HepG2 (cell line): ENCODE measurements at regions not wholly inside any gene's neighbourhood (a gene's known extent, or its start where the extent isn't known, plus 50 kb on each side); places are given as distances from the start of the nearest gene placed in this dataset.

ENCODE experiments used
- AKNA ChIP-seq: sonication (generic); formaldehyde crosslinking; IDR thresholded peaks from 2 replicates; pipeline ENCODE4 v1.4.0; 2020; ENCODE audit warnings: missing genetic modification reagents, borderline replicate concordance
- FOXP1 ChIP-seq, 2 experiments: fragments of 450-650 bp in 1 of 2; IDR thresholded peaks; 2 replicates each; pipeline ENCODE4 v1.6.1; 2017 to 2018; ENCODE audit warnings: antibody characterized with exemption in 1 of 2
- MBD4 ChIP-seq: IDR thresholded peaks from 2 replicates; pipeline ENCODE4 v1.6.1; 2012; ENCODE audit warnings: low read length, inconsistent platforms, borderline replicate concordance
- MYNN ChIP-seq: sonication (generic); formaldehyde crosslinking; IDR thresholded peaks from 2 replicates; pipeline ENCODE4 v1.4.0; 2020; ENCODE audit warnings: mild to moderate bottlenecking, low read depth, missing genetic modification reagents
- RFX3 ChIP-seq: IDR thresholded peaks from 2 replicates; pipeline ENCODE4 v1.6.1; 2016; ENCODE audit warnings: missing biosample characterization, missing genetic modification reagents
- SOX13 ChIP-seq, 3 experiments: fragments of 450-650 bp in 1 of 3; sonication (generic) in 1 of 3; formaldehyde crosslinking in 1 of 3; IDR thresholded peaks in 2 of 3; conservative IDR thresholded peaks in 1 of 3; 2 replicates each; pipeline versions ENCODE4 v1.5.0 to v1.6.1; 2016 to 2020; ENCODE audit warnings: antibody characterized with exemption in 1 of 3, mild to moderate bottlenecking in 1 of 3, missing compliant biosample characterization in 1 of 3, missing genetic modification reagents in 1 of 3, moderate library complexity in 1 of 3
- SOX5 ChIP-seq: IDR thresholded peaks from 2 replicates; pipeline ENCODE4 v1.6.1; 2016; ENCODE audit warnings: borderline replicate concordance
- ZMYM4 ChIP-seq: sonication (generic); formaldehyde crosslinking; IDR thresholded peaks from 2 replicates; pipeline ENCODE4 v1.8.1; 2023; ENCODE audit warnings: mild to moderate bottlenecking, missing genetic modification reagents
- TF ChIP-seq, protein P1 (sequence below): sonication (generic); formaldehyde crosslinking; IDR thresholded peaks from 2 replicates; pipeline ENCODE4 v1.5.0; 2020; ENCODE audit warnings: missing genetic modification reagents
- TF ChIP-seq, protein P2 (sequence below): fragments of 450-650 bp; IDR thresholded peaks from 2 replicates; pipeline ENCODE4 v1.6.1; 2017
- TF ChIP-seq, protein P3 (sequence below): sonication (generic); formaldehyde crosslinking; IDR thresholded peaks from 2 replicates; pipeline ENCODE4 v1.5.1; 2020; ENCODE audit warnings: missing genetic modification reagents, mild to moderate bottlenecking, borderline replicate concordance
- TF ChIP-seq, protein P4 (sequence below): sonication (generic); formaldehyde crosslinking; IDR thresholded peaks from 2 replicates; pipeline ENCODE4 v1.8.0; 2022; ENCODE audit warnings: mild to moderate bottlenecking, missing genetic modification reagents, borderline replicate concordance

- TF ChIP-seq, protein P1, sequence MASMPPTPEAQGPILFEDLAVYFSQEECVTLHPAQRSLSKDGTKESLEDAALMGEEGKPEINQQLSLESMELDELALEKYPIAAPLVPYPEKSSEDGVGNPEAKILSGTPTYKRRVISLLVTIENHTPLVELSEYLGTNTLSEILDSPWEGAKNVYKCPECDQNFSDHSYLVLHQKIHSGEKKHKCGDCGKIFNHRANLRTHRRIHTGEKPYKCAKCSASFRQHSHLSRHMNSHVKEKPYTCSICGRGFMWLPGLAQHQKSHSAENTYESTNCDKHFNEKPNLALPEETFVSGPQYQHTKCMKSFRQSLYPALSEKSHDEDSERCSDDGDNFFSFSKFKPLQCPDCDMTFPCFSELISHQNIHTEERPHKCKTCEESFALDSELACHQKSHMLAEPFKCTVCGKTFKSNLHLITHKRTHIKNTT (CRISPR knock-in tag) = no peak
- TF ChIP-seq MBD4 (no peak), AKNA (CRISPR knock-in tag) (no peak), MYNN (no peak), SOX13 (IDR thresholded peaks at IDR 0.05) (no peak), SOX13 (CRISPR knock-in tag; conservative IDR thresholded peaks at IDR 0.05 in 1 of 2, IDR thresholded peaks at IDR 0.05 in 1 of 2) (peak in 1 of 2 experiments; percentile 15; a peak in 1 of 4 replicates), ZMYM4 (CRISPR knock-in tag) (no peak), RFX3 (no peak), SOX5 (CRISPR knock-in tag) (peak; percentile 41; the same call in 1 of the 2 replicates), FOXP1 (IDR thresholded peaks at IDR 0.05) (no peak), FOXP1 (CRISPR knock-in tag; IDR thresholded peaks at IDR 0.05) (0 out of 2 replicates have a peak, but pooled peaks have one; percentile 12)
- TF ChIP-seq, protein P2, sequence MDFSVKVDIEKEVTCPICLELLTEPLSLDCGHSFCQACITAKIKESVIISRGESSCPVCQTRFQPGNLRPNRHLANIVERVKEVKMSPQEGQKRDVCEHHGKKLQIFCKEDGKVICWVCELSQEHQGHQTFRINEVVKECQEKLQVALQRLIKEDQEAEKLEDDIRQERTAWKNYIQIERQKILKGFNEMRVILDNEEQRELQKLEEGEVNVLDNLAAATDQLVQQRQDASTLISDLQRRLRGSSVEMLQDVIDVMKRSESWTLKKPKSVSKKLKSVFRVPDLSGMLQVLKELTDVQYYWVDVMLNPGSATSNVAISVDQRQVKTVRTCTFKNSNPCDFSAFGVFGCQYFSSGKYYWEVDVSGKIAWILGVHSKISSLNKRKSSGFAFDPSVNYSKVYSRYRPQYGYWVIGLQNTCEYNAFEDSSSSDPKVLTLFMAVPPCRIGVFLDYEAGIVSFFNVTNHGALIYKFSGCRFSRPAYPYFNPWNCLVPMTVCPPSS = no peak
- TF ChIP-seq, protein P3, sequence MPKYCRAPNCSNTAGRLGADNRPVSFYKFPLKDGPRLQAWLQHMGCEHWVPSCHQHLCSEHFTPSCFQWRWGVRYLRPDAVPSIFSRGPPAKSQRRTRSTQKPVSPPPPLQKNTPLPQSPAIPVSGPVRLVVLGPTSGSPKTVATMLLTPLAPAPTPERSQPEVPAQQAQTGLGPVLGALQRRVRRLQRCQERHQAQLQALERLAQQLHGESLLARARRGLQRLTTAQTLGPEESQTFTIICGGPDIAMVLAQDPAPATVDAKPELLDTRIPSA (CRISPR knock-in tag) = no peak
- TF ChIP-seq, protein P4, sequence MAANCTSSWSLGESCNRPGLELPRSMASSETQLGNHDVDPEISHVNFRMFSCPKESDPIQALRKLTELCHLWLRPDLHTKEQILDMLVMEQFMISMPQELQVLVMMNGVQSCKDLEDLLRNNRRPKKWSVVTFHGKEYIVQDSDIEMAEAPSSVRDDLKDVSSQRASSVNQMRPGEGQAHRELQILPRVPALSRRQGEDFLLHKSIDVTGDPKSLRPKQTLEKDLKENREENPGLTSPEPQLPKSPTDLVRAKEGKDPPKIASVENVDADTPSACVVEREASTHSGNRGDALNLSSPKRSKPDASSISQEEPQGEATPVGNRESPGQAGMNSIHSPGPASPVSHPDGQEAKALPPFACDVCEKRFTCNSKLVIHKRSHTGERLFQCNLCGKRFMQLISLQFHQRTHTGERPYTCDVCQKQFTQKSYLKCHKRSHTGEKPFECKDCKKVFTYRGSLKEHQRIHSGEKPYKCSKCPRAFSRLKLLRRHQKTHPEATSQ (CRISPR knock-in tag) = no peak
Measured at GRCh38 chr6:141265756-141266623, 866.7 kb upstream of the GJE1 start (continued).
